H1 (cell line): ENCODE measurements at regions not wholly inside any gene's neighbourhood (a gene's known extent, or its start where the extent isn't known, plus 50 kb on each side); places are given as distances from the start of the nearest gene placed in this dataset.

Experiments used
- CTCF ChIA-PET: fragments of 300-600 bp; sonication (Branson Sonifier 250); formaldehyde crosslinking; loops from one replicate; lab custom pipeline; 2021; ENCODE audit not compliant: partially characterized antibody; lab: Charles Lee
- POLR2A ChIA-PET: fragments of 300-600 bp; sonication (Branson Sonifier 250); formaldehyde crosslinking; loops from one replicate; lab custom pipeline; 2021; ENCODE audit warnings: inconsistent platforms; ENCODE audit not compliant: partially characterized antibody; lab: Charles Lee
- DNase-seq, 2 experiments: peaks; one replicate each; pipeline versions ENCODE4 v3.0.0 to v3.0.0-alpha.2; 2010 to 2022; ENCODE audit warnings: low spot score in 2 of 2, low read depth in 1 of 2, mixed read lengths in 1 of 2
- FAIRE-seq: peaks from 2 replicates; lab custom pipeline; 2011; peaks lifted over from hg19 to GRCh38; lab: Jason Lieb, UNC
- H2AFZ ChIP-seq: 2 replicates; pipeline ENCODE4 v1.8.1; 2012; ENCODE audit warnings: low read length, inconsistent platforms
- H2AK5ac ChIP-seq: 2 replicates; pipeline ENCODE4 v1.6.1; 2013; ENCODE audit warnings: low read depth, low read length
- H2BK120ac ChIP-seq: replicated peaks from 2 replicates; pipeline ENCODE3; 2013; ENCODE audit warnings: low read depth, low read length, inconsistent platforms
- H2BK12ac ChIP-seq: 2 replicates; pipeline ENCODE4 v1.6.1; 2013; ENCODE audit warnings: low read depth, low read length
- H2BK15ac ChIP-seq: 2 replicates; pipeline ENCODE4 v1.6.1; 2013; ENCODE audit warnings: low read length
- H2BK20ac ChIP-seq: 2 replicates; pipeline ENCODE4 v1.6.1; 2013; ENCODE audit warnings: low read length
- H2BK5ac ChIP-seq: 2 replicates; pipeline ENCODE4 v1.6.1; 2013; ENCODE audit warnings: low read depth, low read length
- H3K14ac ChIP-seq: 2 replicates; pipeline ENCODE4 v1.6.1; 2013; ENCODE audit warnings: inconsistent platforms; ENCODE audit not compliant: insufficient read length
- H3K18ac ChIP-seq: 2 replicates; pipeline ENCODE4 v1.6.1; 2013; ENCODE audit warnings: low read length; ENCODE audit errors: extremely low read depth
- H3K23ac ChIP-seq: 2 replicates; pipeline ENCODE4 v1.6.1; 2013; ENCODE audit warnings: inconsistent platforms; ENCODE audit not compliant: insufficient read length
- H3K23me2 ChIP-seq: 2 replicates; pipeline ENCODE4 v1.6.1; 2013; ENCODE audit warnings: low read depth, low read length
- H3K27ac ChIP-seq: 2 replicates; pipeline ENCODE4 v1.6.1; 2011; ENCODE audit warnings: low read depth, low read length, inconsistent platforms
- H3K27me3 ChIP-seq, 4 experiments: replicated peaks in 1 of 4; 1 replicate in 1 of 4; 2 replicates in 3 of 4; pipeline versions ENCODE4 v1.6.1 to v1.8.1; 2011 to 2013; ENCODE audit warnings: low read length in 3 of 4, mild to moderate bottlenecking in 3 of 4, inconsistent platforms in 2 of 4, mixed read lengths in 2 of 4, moderate library complexity in 1 of 4; ENCODE audit not compliant: control insufficient read depth in 3 of 4, insufficient read depth in 3 of 4; ENCODE audit errors: extremely low read depth in 1 of 4
- H3K36me3 ChIP-seq, 4 experiments: 2 replicates each; pipeline versions ENCODE4 v1.6.1 to v1.8.1; 2011 to 2013; ENCODE audit warnings: mild to moderate bottlenecking in 4 of 4, low read length in 3 of 4, moderate library complexity in 2 of 4, control low read depth in 1 of 4, inconsistent platforms in 1 of 4; ENCODE audit not compliant: insufficient read depth in 4 of 4, control insufficient read depth in 2 of 4
- H3K4ac ChIP-seq: replicated peaks from 2 replicates; pipeline ENCODE3; 2013; ENCODE audit warnings: low read length, low read depth, mixed read lengths, inconsistent platforms; ENCODE audit not compliant: insufficient read length
- H3K4me1 ChIP-seq, 4 experiments: replicated peaks in 1 of 4; 1 replicate in 1 of 4; 2 replicates in 3 of 4; pipeline versions ENCODE4 v1.6.1 to v1.8.1; 2011 to 2013; ENCODE audit warnings: low read length in 3 of 4, inconsistent platforms in 2 of 4, mixed read lengths in 1 of 4; ENCODE audit not compliant: insufficient read depth in 4 of 4, control insufficient read depth in 3 of 4
- H3K4me2 ChIP-seq, 2 experiments: 2 replicates each; pipeline versions ENCODE4 v1.6.1 to v1.8.1; 2011 to 2013; ENCODE audit warnings: low read depth in 2 of 2, low read length in 2 of 2, control low read depth in 1 of 2, inconsistent platforms in 1 of 2, mild to moderate bottlenecking in 1 of 2; ENCODE audit not compliant: insufficient read depth in 1 of 2
- H3K4me3 ChIP-seq, 4 experiments: fragments of 200-600, 300-600 bp in 1 of 4; sonication (generic), shearing (Covaris generic), sonication (Bioruptor Twin) in 1 of 4; 2 replicates each; pipeline versions ENCODE4 v1.5.1 to v1.8.1; 2011 to 2016; ENCODE audit warnings: low read length in 4 of 4, low read depth in 3 of 4, control low read depth in 2 of 4, inconsistent platforms in 2 of 4, mild to moderate bottlenecking in 2 of 4, mixed read lengths in 1 of 4, moderate library complexity in 1 of 4; ENCODE audit not compliant: insufficient read depth in 2 of 4; ENCODE audit errors: extremely low read depth in 1 of 4
- H3K56ac ChIP-seq: replicated peaks from 2 replicates; pipeline ENCODE3; 2013; ENCODE audit warnings: low read depth, mild to moderate bottlenecking, mixed read lengths, low read length, inconsistent platforms; ENCODE audit not compliant: insufficient read length
- H3K79me1 ChIP-seq: 2 replicates; pipeline ENCODE4 v1.6.1; 2013; ENCODE audit warnings: low read depth, low read length, control low read depth
- H3K79me2 ChIP-seq, 2 experiments: 2 replicates each; pipeline versions ENCODE4 v1.6.1 to v1.8.1; 2012 to 2013; ENCODE audit warnings: low read length in 2 of 2, mild to moderate bottlenecking in 2 of 2, inconsistent platforms in 1 of 2; ENCODE audit not compliant: insufficient read depth in 2 of 2, control insufficient read depth in 1 of 2
- H3K9ac ChIP-seq, 4 experiments: replicated peaks in 1 of 4; 1 replicate in 1 of 4; 2 replicates in 3 of 4; pipeline versions ENCODE4 v1.6.1 to v1.8.1; 2011 to 2013; ENCODE audit warnings: low read depth in 3 of 4, low read length in 3 of 4, control low read depth in 2 of 4, mild to moderate bottlenecking in 2 of 4, moderate library complexity in 2 of 4, inconsistent platforms in 1 of 4; ENCODE audit errors: extremely low read depth in 1 of 4
- H3K9me3 ChIP-seq, 2 experiments: 2 replicates each; pipeline versions ENCODE4 v1.6.1 to v1.8.1; 2012 to 2013; ENCODE audit warnings: mild to moderate bottlenecking in 2 of 2, moderate library complexity in 2 of 2, control low read depth in 1 of 2, inconsistent platforms in 1 of 2, low read depth in 1 of 2, low read length in 1 of 2, mixed read lengths in 1 of 2; ENCODE audit not compliant: insufficient read depth in 2 of 2
- H4K20me1 ChIP-seq, 2 experiments: replicated peaks in 1 of 2; 2 replicates each; pipeline versions ENCODE3 to v1.8.1; 2011 to 2013; ENCODE audit warnings: inconsistent platforms in 2 of 2, low read length in 2 of 2, mild to moderate bottlenecking in 1 of 2; ENCODE audit not compliant: insufficient read depth in 2 of 2, control insufficient read depth in 1 of 2
- H4K5ac ChIP-seq: 2 replicates; pipeline ENCODE4 v1.6.1; 2013; ENCODE audit warnings: low read length, low read depth, mixed read lengths, inconsistent platforms; ENCODE audit not compliant: insufficient read length
- H4K8ac ChIP-seq: 2 replicates; pipeline ENCODE4 v1.8.0; 2013; ENCODE audit warnings: mild to moderate bottlenecking, moderate library complexity, low read length, inconsistent platforms; ENCODE audit not compliant: insufficient read depth; ENCODE audit errors: extremely low read depth
- H4K91ac ChIP-seq: replicated peaks from 2 replicates; pipeline ENCODE3; 2013; ENCODE audit warnings: low read length, mixed read lengths, inconsistent platforms; ENCODE audit not compliant: insufficient read length
- ASH2L ChIP-seq: fragments of 200-600, 300-600 bp; sonication (generic); IDR thresholded peaks from one replicate; pipeline ENCODE4 v1.7.1; 2017; ENCODE audit warnings: low read length
- ATF3 ChIP-seq: IDR thresholded peaks from 2 replicates; pipeline ENCODE4 v1.6.1; 2011; ENCODE audit warnings: low read depth, mild to moderate bottlenecking, low read length; ENCODE audit not compliant: insufficient read depth
- CHD2 ChIP-seq: IDR thresholded peaks from 2 replicates; pipeline ENCODE4 v1.6.1; 2012; ENCODE audit warnings: low read length, improper control_type of control experiment
- CTCF ChIP-seq, 3 experiments: IDR thresholded peaks; 1 replicate in 2 of 3; 2 replicates in 1 of 3; pipeline versions ENCODE4 v1.5.1 to v1.6.1; 2011; ENCODE audit warnings: low read length in 3 of 3, mild to moderate bottlenecking in 3 of 3, inconsistent platforms in 2 of 3, low read depth in 1 of 3, moderate library complexity in 1 of 3; ENCODE audit not compliant: insufficient read depth in 1 of 3; ENCODE audit errors: control extremely low read depth in 1 of 3
- POLR2AphosphoS5 ChIP-seq: IDR thresholded peaks from 2 replicates; pipeline ENCODE4 v1.6.1; 2011; ENCODE audit warnings: low read depth, low read length
- RAD21 ChIP-seq, 2 experiments: IDR thresholded peaks in 1 of 2; conservative IDR thresholded peaks in 1 of 2; 2 replicates each; pipeline ENCODE4 v1.6.1; 2011; ENCODE audit warnings: low read depth in 2 of 2, low read length in 2 of 2, improper control_type of control experiment in 1 of 2, inconsistent platforms in 1 of 2, mild to moderate bottlenecking in 1 of 2, moderate library complexity in 1 of 2
- WGBS, 2 experiments: shearing (Covaris generic) in 1 of 2; methylation state at CpG; one replicate each; pipeline versions ENCODE4 v1.1.6 to v1.1.7; 2013 to 2015; ENCODE audit warnings: low lambda C conversion rate in 2 of 2, mixed read lengths in 2 of 2, inconsistent platforms in 1 of 2, low coverage in 1 of 2, missing lambda C conversion rate in 1 of 2; ENCODE audit not compliant: insufficient replicate concordance in 2 of 2, insufficient coverage in 1 of 2, insufficient read length in 1 of 2; ENCODE audit errors: extremely low coverage in 1 of 2, missing lambda C conversion rate in 1 of 2; 5-methylcytosine and 5-hydroxymethylcytosine counted together

DNA sequence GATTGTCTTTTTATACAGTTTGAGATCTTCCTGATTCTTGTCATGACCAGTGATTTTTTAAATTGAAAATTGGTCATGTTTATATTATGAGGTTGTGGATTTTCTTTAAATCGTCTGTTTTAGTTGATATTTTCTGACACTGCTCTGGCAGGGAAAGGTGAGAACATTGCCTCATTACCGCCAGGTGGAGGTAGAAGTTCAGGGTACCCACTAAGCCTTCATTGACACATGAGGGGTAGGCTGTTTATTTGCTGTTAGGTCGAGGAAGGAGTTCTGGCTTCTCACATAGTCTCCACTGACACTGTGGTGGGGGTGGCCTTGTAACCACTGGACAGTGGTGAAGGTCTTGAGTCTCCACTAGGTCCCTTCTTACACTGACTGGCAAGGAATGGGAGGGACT is 117.6 kb upstream of the GPR101 start:
- Histone ChIP-seq H4K20me1 (no peaks in the 10 kb centered on the region), H3K4ac (no peak overlapping the region), H4K8ac (no peak overlapping the region), H3K56ac (no peak overlapping the region), H2AFZ (no peak overlapping the region), H3K27me3 (no peaks in the 10 kb centered on the region), H3K18ac (no peak overlapping the region), H3K23me2 (no peaks in the 10 kb centered on the region), H3K9ac (no peak overlapping the region), H2BK120ac (no peak overlapping the region), H3K4me1 (no peaks in the 10 kb centered on the region), H3K23ac (no peak overlapping the region), H2BK15ac (no peak overlapping the region), H2BK12ac (no peak overlapping the region), H3K14ac (no peak overlapping the region), H2BK5ac (no peak overlapping the region), H3K79me2 (no peaks in the 10 kb centered on the region), H3K4me2 (no peak overlapping the region), H4K5ac (no peak overlapping the region), H3K79me1 (no peaks in the 10 kb centered on the region), H4K91ac (no peak overlapping the region), H3K4me3 (no peak overlapping the region), H3K36me3 (no peaks in the 10 kb centered on the region), H2AK5ac (no peak overlapping the region), H3K9me3 (no peaks in the 10 kb centered on the region), H2BK20ac (no peak overlapping the region), H3K27ac (no peak overlapping the region)
- no peak for DNase-seq
- ChIA-PET POLR2A (no interaction called here), CTCF (interaction anchor here (0.9 to 2.1 kb wide), 4 partner anchors 14 to 43 kb away, joined by 4 to 13 read pairs (median 8); no protein-coding TSS in a partner anchor)
- WGBS, 2 experiments: 22% methylated on average over 3 of the region's 3 CpGs; no CpG with 5 or more reads in 1 of the 2 experiments
- TF ChIP-seq CHD2: no peak
- peak; percentile 69 to 78 for TF ChIP-seq RAD21 (IDR thresholded peaks at IDR 0.05 in 1 of 2, conservative IDR thresholded peaks at IDR 0.05 in 1 of 2; ENCODE audit: low read depth in 2 of 2, low read length in 2 of 2)
- TF ChIP-seq ASH2L: no peak
- TF ChIP-seq POLR2AphosphoS5: no peak
- peak; percentile 13 to 58 (median 52) for TF ChIP-seq CTCF (IDR thresholded peaks at IDR 0.05; ENCODE audit: control extremely low read depth in 1 of 3, insufficient read depth in 1 of 3, low read depth in 1 of 3, low read length in 3 of 3)
- TF ChIP-seq ATF3: no peak
- peak; percentile 66 for FAIRE-seq
